AG10803 (cell line): ENCODE measurements at regions not wholly inside any gene's neighbourhood (a gene's known extent, or its start where the extent isn't known, plus 50 kb on each side); places are given as distances from the start of the nearest gene placed in this dataset.

Source experiments
- DNase-seq: peaks from one replicate; pipeline ENCODE4 v3.0.0; 2010; ENCODE audit warnings: low read depth
- H3K4me3 ChIP-seq: 2 replicates; pipeline ENCODE4 v1.5.1; 2011; ENCODE audit warnings: mild to moderate bottlenecking, low read length, control low read depth
- TF ChIP-seq, protein P1 (sequence below): conservative IDR thresholded peaks from 2 replicates; pipeline ENCODE4 v1.5.1; 2011; ENCODE audit warnings: mild to moderate bottlenecking, low read length, control low read depth, inconsistent platforms

DNA sequence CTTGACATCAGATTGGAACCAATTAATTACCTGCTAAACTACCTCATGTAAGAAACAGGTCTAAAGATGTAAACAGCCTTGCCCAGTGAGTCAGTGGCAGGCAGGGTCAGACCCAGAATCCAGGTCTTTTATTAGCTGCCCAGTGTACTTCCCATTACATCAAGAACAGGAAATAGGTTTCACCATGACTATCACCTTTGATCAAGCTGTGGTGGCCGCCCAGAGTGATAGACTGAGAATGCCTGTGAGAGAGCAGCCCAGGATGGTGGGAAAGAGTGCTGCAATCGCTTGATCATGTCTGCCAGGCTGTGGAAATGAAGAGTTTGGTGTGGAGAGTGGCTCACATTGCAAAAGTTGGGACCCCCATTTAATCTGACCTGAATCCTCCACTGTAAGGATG is 61.3 kb upstream of the PIAS1 start:
- TF ChIP-seq, protein P1, sequence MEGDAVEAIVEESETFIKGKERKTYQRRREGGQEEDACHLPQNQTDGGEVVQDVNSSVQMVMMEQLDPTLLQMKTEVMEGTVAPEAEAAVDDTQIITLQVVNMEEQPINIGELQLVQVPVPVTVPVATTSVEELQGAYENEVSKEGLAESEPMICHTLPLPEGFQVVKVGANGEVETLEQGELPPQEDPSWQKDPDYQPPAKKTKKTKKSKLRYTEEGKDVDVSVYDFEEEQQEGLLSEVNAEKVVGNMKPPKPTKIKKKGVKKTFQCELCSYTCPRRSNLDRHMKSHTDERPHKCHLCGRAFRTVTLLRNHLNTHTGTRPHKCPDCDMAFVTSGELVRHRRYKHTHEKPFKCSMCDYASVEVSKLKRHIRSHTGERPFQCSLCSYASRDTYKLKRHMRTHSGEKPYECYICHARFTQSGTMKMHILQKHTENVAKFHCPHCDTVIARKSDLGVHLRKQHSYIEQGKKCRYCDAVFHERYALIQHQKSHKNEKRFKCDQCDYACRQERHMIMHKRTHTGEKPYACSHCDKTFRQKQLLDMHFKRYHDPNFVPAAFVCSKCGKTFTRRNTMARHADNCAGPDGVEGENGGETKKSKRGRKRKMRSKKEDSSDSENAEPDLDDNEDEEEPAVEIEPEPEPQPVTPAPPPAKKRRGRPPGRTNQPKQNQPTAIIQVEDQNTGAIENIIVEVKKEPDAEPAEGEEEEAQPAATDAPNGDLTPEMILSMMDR, result no peak
- H3K4me3 ChIP-seq, result no peak overlapping the region
- DNase-seq, result no peak

DNA sequence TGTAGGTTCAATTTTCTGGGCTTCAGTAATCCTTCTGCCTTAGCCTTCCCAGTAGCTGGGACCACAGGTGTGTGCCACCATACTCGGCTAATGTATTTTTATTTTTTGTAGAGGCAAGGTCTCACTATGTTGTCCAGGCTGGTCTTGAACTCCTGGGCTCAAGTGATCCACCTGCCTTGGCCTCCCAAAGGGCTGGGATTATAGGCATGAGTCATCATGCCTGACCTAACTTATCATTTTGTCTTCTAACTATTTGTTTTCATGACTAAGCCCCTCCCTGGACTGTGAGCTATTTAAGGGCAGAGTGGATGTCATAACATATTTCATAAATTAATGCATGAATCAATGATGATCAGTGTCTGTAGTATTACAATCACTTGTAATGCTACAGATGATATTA is 56.1 kb upstream of the PIAS1 start:
- peak; percentile 11 for DNase-seq
- H3K4me3 ChIP-seq, result no peak overlapping the region
- TF ChIP-seq, protein P1, result no peak

DNA sequence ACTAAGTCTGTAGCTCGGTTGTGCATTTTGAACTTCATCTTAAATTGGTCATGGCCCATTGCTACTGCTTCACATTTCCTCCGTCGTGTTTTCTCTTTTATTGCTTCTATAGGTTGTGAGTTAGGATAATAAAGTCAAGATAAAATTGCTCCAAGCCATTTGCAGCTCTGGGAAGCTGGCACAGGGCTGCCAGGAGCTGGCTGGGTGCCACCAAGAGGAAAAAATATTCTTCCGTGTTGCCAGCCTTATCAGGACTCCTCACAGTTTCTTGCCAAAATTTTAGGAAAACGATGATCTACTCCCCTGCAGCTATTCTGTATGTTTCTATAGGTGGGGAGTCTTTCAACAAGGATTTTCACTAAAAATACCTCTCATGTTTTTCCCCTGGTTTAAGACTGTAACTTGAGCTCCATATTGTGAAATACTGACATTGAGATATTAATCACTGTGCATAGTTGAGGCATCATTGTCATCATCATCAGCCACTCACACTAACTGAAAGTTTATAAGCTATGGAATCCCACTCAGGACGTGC is 55.4 kb upstream of the PIAS1 start:
- DNase-seq, result peak; percentile 46
- H3K4me3 ChIP-seq, result no peak overlapping the region
- TF ChIP-seq, protein P1, result no peak

DNA sequence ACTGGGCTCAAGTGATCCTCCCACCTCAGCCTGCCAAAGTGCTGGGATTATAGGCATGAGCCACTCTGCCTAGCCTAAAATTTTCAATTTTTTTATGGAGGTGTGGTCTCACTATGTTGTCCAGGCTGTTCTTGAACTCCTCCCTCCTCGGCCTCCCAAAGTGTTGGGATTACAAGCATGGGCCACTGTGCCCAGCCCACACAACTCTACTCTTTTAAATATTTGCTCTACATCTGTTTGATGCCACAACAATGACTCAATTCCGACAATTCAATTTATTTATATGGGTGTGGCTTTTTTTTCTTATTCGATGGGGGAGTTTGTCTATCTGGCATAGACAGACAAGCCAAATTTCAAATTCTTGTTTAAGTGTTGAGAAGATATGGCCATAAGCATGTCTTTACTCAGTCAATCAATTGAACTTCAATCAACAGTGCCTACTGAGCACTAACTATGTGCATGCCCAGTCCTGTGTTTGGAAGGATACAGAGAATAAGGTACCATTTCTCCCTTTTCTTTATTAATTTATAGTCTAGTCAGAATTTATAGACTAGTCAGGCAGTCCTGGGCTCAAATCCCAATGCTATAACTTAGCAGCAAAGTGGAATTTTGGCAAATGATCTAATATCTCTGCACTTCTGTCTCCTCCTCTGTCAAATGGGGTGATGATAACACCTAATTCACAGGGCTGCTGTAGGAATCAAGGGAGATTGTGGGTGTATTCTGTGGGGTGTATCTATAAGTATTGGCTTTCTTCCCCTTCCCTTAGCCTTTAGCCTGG is 54.6 kb upstream of the PIAS1 start:
- no peak for DNase-seq
- H3K4me3 ChIP-seq, result no peak overlapping the region
- TF ChIP-seq, protein P1, result no peak

DNA sequence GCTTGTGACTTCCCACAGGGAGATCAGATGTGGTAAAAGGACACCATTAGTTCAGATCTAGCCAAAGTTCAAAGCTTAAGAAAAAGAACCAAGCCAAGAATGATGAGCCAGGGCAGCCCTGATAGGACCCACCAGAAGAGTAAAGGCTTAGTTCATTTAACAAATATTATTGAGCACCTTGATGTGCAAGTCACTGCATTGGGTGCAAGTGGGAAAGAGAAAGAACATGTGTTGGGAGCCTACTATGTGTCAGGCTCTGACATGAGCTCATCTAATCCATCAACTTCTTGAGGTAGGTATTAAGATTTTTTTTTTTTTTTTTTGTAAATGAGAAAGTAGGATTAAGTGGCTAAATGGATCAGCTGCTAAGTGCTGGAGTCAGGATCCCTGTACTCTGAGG is 53.4 kb upstream of the PIAS1 start:
- TF ChIP-seq, protein P1, result no peak
- no peak overlapping the region for H3K4me3 ChIP-seq
- DNase-seq, result no peak

DNA sequence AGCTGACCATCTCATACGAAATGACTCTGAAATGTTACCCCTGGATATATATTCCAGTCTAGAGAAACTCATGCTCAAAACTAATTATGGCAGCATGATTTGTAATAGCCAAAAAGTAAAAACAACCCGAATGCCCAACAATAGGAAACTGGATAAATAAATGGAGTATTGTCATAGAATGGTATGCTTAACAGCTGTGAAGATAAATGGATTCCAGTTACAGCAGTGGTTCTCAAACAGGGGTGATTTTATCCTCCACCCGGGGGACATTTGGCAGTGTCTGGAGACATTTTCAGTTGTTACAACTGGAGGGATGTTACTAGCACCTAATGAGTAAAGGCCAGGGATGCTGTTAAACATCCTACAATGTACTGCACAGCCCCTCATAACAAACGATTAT is 52.3 kb upstream of the PIAS1 start:
- TF ChIP-seq, protein P1, result no peak
- DNase-seq, result no peak
- no peak overlapping the region for H3K4me3 ChIP-seq

DNA sequence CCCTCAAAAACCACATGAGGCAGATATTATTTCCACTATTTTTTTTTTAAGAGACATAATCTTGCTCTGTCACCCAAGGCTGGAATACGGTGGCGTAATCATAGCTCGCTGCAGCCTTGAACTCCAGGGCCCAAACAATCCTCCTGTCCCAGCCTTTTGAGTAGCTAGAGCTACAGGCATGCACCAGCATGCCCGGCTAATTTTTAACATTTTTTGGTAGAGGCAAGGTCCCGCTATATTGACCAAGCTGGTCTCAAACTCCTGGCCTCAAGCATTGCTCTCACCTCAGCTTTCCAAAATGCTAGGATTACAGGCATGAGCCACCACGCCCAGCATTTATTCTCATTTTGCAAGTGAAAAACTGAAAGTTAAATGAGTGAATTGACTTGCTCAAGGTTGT is 50.8 kb upstream of the PIAS1 start:
- TF ChIP-seq, protein P1, result no peak
- DNase-seq, result no peak
- no peak overlapping the region for H3K4me3 ChIP-seq
